Sciatic nerve (tissue), 2 donors: ENCODE measurements at regions not wholly inside any gene's neighbourhood (a gene's known extent, or its start where the extent isn't known, plus 50 kb on each side); places are given as distances from the start of the nearest gene placed in this dataset.
A peak's percentile ranks its signal among the peaks of the same experiment; 100 is the strongest.
"Not testable (repeated sequence)": the region's sequence is repeated elsewhere in the genome, so short reads cannot be mapped to it uniquely, and the experiment has no call there.

Experiments
- ATAC-seq: fragments of 200-7000 bp; cut with Tn5 transposase; one replicate; pipeline ENCODE4 v1.9.1; 2020; ENCODE audit warnings: mild to moderate bottlenecking, moderate library complexity
- DNase-seq: peaks from one replicate; pipeline ENCODE4 v3.0.0-alpha.2; 2020; ENCODE audit warnings: low spot score
- intact Hi-C: fragments of 100-400 bp; cut with DNase I; formaldehyde crosslinking; loops from one replicate; pipeline ENCODE4 v1.14.2; 2022
- donor health status: DM: no; HTN: no; CAD: no.
- donor health status: DM: no; HTN: no; CAD: no.

DNA sequence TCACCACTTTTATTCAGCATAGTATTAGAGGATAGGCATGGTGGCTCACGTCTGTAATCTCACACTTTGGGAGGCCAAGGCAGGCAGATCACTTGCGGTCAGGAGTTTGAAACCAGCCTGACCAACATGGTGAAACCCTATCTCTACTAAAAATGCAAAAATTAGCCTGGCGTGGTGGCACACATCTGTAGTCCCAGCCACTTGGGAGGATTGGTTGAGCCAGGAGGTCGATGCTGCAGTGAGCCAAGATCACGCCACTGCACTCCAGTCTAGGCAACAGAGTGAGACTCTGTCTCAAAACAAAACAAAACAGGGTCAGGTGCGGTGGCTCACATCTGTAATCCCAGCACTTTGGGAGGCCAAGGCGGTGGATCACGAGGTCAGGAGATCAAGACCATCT lies 190.3 kb upstream of the SFSWAP start:
- intact Hi-C loops, DNase-seq, ATAC-seq: not testable (repeated sequence)

DNA sequence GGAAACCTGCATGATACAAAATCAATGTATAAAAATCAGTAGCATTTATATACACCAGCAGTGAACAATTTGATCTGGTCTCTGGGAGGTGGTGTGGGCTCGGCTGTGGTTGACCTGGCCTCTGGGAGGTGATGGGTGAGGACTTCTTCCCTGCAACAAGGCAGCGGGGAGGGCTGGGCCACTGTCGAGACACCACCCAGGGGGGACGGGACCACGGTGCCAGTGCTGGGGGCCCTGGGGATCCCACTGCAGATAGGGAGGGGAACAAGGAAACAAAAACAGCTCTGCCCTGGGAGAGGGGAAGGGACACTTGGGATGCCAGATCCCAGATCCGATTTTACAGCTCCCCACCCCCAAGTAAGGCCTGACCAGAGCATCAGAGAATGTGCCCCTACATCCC lies 189.6 kb upstream of the SFSWAP start:
- ATAC-seq, result no peak

DNA sequence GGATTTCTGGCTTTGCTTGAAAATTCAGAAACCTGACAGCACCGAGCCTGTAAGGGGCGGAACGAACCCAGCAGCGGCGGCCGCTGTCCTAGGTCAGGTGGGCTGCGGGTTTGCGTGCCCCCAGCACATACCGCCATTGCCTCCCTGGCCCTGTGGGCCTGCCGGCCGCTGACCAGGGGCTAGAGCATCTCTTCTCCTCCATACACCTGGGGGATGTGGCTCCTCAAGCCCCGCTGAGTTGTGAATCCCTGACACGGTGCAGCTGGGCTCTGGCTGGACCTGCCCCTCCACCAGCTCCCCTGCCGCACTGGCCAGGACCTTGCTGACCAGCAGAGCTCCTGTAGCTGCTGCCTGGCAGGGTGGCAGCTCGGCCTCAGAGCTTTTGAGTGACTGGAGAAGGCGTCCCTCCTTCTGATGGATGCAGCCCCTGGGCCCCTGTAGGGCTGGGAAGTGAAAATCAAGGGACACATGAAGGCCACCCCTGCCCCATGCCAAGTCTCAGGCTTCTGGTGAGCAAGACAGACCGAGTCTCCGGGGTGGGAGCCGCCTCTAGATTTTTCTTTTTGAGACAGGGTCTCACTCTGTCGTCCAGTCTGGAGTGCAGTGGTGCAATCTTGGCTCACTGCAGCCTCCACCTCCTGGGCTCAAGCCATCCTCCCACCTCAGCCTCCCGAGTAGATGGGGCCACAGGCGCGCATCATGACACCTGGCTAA lies 184.9 kb upstream of the SFSWAP start:
- intact Hi-C loops, result no loop called here
- no peak for DNase-seq
- no peak for ATAC-seq

More for the DNA sequence above, 189.6 kb upstream of the SFSWAP start:
- intact Hi-C loops, result no loop called here
- no peak for DNase-seq

DNA sequence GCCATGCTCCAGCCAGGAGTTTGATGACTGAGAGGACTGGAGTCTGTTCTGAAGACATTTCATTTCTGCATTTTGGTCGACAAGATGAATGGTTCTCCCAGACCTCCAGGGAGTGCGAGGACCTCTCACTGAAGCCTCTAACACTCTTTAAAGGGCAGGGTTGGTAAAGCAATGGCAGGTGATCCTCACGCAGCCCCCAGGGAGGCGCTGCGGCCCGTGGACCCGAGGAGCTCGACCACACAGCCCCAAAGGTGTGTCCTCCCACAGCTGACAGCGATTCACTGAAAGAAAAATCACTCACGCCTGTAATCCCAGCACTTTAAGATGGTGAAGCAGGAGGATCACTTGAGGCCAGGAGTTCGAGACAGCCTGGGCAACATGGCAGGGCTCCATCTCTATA lies 183.8 kb upstream of the SFSWAP start:
- DNase-seq (no peak), ATAC-seq (no peak)
- intact Hi-C loops, result no loop called here

DNA sequence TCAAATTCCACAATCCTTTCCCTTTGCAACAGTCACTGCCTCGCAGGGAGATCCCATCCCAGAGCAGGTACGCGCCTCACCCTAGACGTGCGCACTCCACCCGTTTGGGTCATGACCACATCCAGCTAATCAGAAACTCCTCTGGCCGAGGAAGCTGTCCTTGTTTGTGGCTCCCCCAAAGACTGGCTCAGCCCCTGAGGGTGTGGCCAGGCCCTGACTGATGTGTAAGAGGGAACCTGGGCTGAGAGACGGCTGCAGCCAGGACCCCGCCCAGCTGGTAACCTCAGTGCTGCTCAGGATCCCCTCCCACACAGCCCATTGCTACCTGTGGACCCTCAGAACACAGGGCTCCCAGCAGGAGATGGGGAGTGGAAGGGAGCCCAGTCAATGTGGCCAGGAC lies 183.2 kb upstream of the SFSWAP start:
- no peak for ATAC-seq
- no peak for DNase-seq
- intact Hi-C loops, result no loop called here

DNA sequence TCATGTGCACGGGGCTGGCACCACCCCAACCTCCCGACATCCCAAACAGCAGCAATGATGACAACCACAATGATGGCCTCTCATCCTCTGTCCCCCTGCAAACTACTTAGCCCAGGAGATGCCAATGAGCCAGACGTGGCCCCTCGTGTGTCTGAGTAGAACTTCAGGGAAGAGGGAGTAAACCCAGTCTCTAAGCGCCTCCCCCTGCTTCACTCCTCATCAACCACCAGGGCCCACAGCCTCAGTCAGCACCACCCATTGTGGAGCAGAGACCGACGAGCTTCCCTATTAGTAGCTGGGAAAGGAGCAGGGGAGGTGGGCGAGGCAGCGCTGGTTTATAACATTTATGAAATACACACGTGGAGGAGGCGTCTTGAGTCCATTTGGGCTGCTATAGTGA lies 182.7 kb upstream of the SFSWAP start:
- ATAC-seq (no peak), DNase-seq (no peak)
- intact Hi-C loops, result no loop called here

DNA sequence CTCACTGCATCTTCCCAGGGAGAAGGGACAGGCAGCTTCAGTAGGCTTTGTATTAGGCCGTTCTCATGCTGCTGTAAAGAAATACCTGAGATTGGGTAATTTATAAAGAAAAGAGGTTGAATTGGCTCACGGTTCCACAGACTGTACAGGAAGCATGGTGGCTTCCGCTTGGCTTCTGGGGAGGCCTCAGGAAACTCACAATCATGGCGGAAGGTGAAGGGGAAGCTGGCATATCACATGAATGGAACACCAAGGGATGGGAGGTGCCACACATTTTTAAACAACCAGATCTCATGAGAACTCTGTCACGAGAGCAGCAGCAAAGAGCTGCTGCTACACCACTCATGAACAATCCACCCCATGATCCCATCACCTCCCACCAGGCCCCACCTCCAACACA lies 182.2 kb upstream of the SFSWAP start:
- intact Hi-C loops, result no loop called here
- DNase-seq, result no peak
- ATAC-seq, result no peak

DNA sequence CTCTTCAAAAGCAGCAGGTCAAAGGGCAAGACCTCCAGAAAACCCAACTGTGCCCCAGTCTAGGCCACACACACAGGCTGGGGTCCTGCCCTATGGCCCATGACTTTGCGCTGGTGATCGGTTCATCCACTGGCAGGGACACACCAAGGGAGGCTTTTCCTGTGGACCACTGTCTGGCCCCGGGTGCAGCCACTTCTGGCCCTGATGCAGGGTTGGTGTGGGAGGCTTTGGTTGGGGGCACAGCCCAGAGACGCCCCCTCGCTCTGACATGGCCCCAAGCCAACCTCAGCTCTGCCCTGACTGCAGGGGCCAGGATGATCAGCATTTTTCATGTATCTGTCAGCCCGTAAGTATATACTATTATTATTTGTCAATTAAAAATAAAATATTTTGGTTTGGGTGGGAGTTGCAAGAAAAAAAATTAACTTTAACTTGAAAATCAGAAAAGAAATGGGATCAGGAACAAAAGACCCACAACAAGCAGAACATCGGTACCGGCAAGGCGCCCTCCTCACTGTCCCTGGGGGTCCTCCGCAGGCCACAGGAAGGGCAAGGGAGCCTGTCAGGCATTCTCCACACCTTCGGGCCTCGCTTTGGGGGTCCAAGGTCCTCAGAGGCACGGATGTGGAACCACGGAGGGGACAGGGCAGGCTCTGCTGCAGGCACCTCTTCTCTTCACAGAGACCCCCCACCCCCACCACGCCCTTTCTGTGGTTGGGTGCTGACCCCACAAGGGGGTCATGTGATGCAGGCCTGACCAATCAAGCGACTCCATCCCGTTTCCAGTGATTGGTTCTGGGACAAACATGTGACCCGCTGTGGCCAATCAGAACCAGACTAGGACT lies 181.5 kb upstream of the SFSWAP start:
- no peak for DNase-seq
- intact Hi-C loops, result no loop called here
- no peak for ATAC-seq

DNA sequence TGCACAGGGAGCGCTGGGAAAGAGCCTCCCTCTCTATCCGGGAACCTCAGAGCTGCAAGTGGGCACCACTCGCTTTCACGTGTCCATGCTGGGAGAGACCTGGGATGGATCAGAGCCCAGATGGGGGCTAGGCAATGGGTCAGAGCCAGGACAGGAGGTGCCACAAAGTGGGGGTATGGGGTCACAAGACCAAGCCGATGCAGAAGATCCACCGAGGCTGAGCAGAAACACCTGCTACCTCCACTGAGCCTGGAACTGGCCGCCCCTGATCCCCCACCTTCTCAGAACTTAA lies 180.9 kb upstream of the SFSWAP start:
- intact Hi-C loops, result no loop called here
- no peak for DNase-seq
- ATAC-seq, result no peak

DNA sequence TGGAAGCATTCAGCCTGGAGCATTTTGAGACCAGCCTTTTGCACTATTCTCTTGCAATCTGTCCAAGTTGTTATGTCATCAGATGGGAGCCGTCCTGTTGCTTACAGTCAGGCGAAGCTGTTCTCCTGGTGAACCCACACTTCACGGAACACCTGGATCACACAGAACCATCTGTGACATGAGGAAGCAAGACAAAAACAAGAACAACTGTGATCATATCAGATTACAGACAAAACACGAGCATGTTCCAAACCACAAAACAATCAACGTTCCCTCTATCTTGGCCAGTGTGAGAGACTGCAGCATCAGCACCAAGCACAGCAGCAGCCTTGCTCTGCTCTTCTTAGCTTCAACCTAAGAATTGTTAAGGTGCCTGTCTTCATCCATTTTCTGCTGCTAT lies 180.5 kb upstream of the SFSWAP start:
- intact Hi-C loops, result no loop called here
- ATAC-seq (peak; percentile 46), DNase-seq (no peak)

DNA sequence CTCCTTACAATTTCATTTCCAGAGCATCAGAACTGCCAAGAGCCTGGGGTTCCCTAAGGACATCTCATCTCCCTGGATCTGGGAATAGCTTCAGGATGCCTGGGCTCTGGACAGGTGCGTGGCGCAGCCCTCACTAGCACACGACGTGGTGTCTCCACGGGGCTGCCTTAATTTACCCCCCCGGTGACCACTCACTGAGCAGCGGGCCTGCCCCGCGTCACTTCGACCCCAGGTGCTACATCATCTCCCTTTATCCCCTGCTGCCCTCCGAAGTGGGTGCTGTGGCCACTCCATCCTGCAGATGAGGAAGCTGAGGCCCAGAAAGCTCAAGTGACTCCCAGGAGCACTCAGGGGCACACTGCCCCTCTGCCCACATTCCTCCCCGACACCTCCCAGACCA lies 177.8 kb upstream of the SFSWAP start:
- intact Hi-C loops, result no loop called here
- no peak for DNase-seq
- no peak for ATAC-seq

DNA sequence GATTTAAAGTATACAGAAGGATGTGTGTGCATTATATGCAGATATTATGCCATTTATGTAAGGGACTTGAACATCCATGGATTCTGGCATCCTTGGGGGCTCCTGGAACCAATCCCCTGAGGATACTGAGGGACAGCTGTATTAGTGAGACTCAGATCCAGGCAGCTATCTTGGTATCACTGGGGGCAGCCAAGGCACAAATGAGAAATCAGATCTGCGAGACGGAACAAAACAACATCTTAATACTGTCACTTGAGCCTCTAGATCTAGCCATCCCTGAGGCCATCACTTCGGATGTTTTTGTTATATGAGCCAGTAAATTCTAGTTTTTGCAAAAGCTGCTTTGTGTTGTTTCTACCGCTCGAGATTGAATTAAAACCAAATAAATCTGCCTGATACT lies 175.1 kb upstream of the SFSWAP start:
- ATAC-seq, result no peak
- intact Hi-C loops, result no loop called here
- DNase-seq, result no peak

DNA sequence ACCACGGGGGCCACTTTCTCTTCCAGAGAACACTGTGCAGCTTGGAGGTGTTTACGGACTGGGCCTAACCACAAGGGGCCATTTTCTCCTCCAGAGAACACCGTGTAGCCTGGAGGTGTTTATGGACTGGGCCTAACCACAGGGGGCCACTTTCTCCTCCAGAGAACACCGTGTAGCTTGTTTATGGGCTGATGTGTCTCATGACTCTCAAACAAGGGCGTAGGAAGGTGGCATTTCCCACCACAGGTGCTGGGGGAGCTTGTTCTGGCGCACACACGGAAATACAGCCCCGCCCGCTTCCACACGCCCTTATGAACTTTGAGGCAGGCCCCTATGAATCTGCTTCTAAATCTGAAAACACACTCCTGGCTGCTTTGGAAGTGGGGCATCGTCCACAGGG lies 174.6 kb upstream of the SFSWAP start:
- intact Hi-C loops, result no loop called here
- ATAC-seq (peak; percentile 92), DNase-seq (no peak)

DNA sequence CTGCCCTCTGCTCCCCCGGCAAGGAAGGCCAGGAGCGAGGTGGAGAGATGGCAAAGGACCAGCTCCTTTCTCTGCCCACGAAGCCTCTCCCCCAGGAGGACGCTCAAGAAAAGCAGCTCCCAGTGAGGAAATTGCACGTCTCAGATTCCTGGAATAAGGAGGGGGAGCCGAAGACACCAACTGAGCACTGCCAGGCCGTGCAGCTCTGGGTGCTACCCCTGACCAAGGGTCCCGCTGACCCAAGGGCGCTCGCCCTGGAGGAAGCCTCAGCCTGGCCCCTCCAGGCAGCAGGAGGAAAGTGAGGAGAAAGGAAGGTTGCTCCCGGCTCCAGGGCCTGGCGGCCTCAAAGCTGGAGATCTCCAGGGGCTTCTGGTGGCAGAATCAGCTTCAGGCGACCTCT lies 174.1 kb upstream of the SFSWAP start:
- DNase-seq (no peak), ATAC-seq (peak; percentile 32)
- intact Hi-C loops, result no loop called here

DNA sequence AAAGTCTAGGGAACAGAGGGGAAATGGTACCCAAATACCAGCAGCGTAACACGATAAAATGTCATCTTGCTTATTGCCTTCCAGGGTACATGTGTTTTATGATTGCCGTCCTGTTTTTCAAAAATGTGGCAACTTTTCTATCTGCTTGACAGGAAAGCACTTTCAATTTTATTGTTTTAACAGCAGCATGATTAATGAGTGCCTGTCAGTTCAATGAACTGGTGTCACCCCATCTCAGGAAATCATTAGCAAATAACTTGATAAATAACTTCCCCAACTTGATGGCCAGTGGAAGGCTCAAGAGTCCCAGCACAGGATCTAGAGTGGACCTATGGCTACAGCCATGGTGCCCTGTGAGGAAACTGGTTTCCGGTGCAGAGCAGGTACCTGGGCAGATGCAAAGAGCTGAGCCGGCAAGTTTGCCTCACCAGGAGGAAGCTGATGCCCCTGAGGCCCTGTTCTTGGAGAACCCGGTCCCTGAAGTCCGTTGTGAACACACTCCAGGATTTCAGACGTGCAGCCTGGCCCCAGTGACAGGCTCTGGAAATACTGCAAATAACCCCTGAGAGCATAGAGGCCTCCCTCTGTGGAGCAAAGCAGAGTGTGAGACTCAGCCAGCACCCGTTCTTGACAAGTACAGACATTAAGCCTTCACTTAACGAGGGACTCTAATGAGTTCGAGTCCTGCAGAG lies 173.5 kb upstream of the SFSWAP start:
- ATAC-seq, result no peak
- DNase-seq, result no peak
- intact Hi-C loops, result no loop called here

DNA sequence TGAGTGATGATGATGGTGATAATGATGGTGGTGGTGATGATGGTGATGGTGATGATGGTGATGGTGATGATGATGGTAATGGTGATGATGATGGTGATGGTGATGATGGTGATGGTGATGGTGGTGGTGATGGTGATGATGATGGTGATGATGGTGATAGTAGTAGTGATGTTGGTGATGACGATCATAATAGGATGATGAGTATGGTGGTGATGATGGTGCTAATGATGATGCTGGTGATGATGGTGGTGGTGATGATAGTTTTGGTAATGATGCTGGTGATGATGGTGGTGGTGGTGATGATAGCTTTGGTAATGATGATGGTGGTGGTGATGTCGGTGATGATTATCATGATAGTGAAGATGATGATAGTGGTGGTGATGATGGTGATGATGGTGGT lies 171.5 kb upstream of the SFSWAP start:
- DNase-seq, result no peak
- no peak for ATAC-seq
- intact Hi-C loops, result no loop called here

DNA sequence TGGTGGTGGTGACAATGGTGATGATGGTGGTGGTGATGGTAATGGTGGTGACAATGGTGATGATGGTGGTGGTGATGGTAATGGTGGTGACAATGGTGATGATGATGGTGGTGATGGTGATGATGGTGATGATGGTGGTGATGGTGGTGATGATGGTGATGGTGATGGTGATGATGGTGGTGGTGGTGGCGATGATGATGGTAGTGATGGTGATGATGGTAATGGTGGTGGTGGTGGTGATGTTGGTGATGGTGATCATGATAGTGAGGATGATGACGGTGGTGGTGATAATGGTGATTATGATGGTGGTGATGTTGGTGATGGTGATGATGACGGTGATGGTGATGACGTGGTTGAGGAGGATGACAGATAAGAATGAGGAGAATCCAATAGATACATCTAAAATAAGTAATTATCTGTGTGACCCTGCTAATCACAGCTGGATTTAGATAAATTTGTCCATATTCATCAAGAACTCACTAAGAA lies 170.7 kb upstream of the SFSWAP start:
- ATAC-seq (no peak), DNase-seq (no peak)
- intact Hi-C loops, result no loop called here

DNA sequence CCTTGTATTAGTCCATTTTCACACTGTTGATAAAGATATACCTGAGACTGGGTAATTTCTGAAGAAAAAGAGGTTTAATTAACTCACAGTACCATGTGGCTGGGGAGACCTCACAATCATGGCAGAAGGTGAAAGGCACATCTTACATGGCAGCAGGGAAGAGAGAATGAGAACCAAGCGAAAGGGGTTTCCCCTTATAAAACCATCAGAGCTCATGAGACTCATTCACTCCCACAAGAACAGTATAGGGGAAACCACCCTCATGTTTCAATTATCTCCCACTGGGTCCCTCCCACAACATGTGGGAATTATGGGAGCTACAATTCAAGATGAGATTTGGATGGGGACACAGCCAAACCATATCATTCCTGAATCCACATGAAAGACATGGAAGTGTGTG lies 169.4 kb upstream of the SFSWAP start:
- DNase-seq, intact Hi-C loops, ATAC-seq: not testable (repeated sequence)

DNA sequence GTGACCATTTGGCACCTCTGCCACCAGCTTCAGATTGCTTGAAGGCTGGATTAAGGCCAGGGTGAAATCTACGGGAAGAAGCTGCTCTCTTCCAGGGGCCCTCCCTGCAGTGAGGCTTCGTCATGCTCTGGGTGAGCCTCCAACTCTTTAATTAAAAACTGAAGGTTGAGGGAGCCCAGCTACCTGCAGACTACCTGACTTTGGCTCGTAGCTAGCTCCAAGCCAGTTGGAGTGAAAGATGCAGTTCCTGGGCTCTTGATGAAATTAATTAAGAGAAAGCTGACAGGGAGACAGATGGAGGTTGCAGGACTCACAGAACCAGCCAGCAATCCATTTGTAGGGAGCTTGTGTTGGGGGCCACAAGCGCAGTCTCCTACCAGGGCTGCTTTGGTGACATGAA lies 168.5 kb upstream of the SFSWAP start:
- intact Hi-C loops, result no loop called here
- no peak for DNase-seq
- no peak for ATAC-seq

DNA sequence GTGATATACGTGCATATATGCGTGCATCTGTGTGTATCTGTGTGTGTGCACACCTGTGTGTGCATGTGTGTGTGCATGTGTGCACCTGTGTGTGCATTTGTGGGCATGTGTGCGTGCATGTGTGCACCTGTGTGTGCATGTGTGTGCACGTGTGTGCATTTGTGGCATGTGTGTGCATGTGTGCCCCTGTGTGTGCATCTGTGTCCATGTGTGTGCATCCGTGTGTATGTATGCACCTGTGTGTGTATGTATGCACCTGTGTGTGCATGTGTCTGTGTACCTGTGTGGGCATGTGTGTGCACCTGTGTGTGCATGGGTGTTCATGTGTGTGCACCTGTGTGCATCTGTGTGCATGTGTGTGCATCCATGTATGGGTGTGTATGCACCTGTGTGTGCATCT lies 167.8 kb upstream of the SFSWAP start:
- ATAC-seq, result no peak
- no peak for DNase-seq
- intact Hi-C loops, result no loop called here
